Endothelial cell of umbilical vein (primary cell): ENCODE measurements at regions not wholly inside any gene's neighbourhood (a gene's known extent, or its start where the extent isn't known, plus 50 kb on each side); places are given as distances from the start of the nearest gene placed in this dataset.

ENCODE experiments used
- BruUV-seq: library from RNA; stranded (reverse); fragments of 400-500 nt; replicated peaks from 2 replicates; lab custom pipeline; 2021; lab: Mats Ljungman, UMichigan
- CTCF ChIA-PET: fragments of 300-600, 350-600 bp; sonication (Branson Sonifier 250); formaldehyde crosslinking; loops from one replicate; lab custom pipeline; 2021; ENCODE audit warnings: antibody characterized with exemption, inconsistent platforms; lab: Charles Lee
- POLR2A ChIA-PET: fragments of 300-600, 350-600 bp; sonication (Branson Sonifier 250); formaldehyde crosslinking; loops from one replicate; lab custom pipeline; 2021; ENCODE audit warnings: antibody characterized with exemption, inconsistent platforms; lab: Charles Lee
- DNase-seq: peaks from one replicate; pipeline ENCODE4 v3.0.0-alpha.2; 2011; ENCODE audit warnings: low read depth, low spot score
- FAIRE-seq: peaks from 2 replicates; lab custom pipeline; 2011; peaks lifted over from hg19 to GRCh38; lab: Jason Lieb, UNC
- H2AFZ ChIP-seq: 2 replicates; pipeline ENCODE4 v1.6.0; 2012; ENCODE audit warnings: low read depth, low read length, control low read depth, inconsistent platforms
- H3K27ac ChIP-seq: 2 replicates; pipeline ENCODE4 v1.5.1; 2011; ENCODE audit warnings: low read depth, mild to moderate bottlenecking, control low read depth, low read length, moderate library complexity; ENCODE audit not compliant: insufficient read depth
- H3K27me3 ChIP-seq, 2 experiments: 2 replicates each; pipeline versions ENCODE4 v1.6.0 to v1.6.1; 2011; ENCODE audit warnings: low read length in 2 of 2, mixed read lengths in 1 of 2; ENCODE audit not compliant: control insufficient read depth in 2 of 2, insufficient read depth in 2 of 2
- H3K36me3 ChIP-seq, 2 experiments: 2 replicates in 1 of 2; 3 replicates in 1 of 2; pipeline ENCODE4 v1.5.1; 2011; ENCODE audit warnings: low read length in 2 of 2, mild to moderate bottlenecking in 1 of 2, moderate library complexity in 1 of 2; ENCODE audit not compliant: control insufficient read depth in 2 of 2, insufficient read depth in 2 of 2; ENCODE audit errors: extremely low read depth in 1 of 2
- H3K4me1 ChIP-seq: 3 replicates; pipeline ENCODE4 v1.5.1; 2011; ENCODE audit warnings: mild to moderate bottlenecking, low read length; ENCODE audit not compliant: control insufficient read depth, insufficient read depth; ENCODE audit errors: extremely low read depth
- H3K4me2 ChIP-seq: 2 replicates; pipeline ENCODE4 v1.6.1; 2011; ENCODE audit warnings: low read length, control low read depth, mixed read lengths; ENCODE audit not compliant: insufficient read depth
- H3K4me3 ChIP-seq, 3 experiments: fragments of 200-600 bp in 1 of 3; sonication (generic), shearing (Covaris generic) in 1 of 3; replicated peaks in 1 of 3; 2 replicates each; pipeline ENCODE4 v1.5.1; 2011 to 2016; ENCODE audit warnings: control low read depth in 3 of 3, low read length in 3 of 3, mild to moderate bottlenecking in 2 of 3, inconsistent platforms in 1 of 3, low read depth in 1 of 3, moderate library complexity in 1 of 3; ENCODE audit not compliant: insufficient read depth in 1 of 3
- H3K79me2 ChIP-seq: 2 replicates; pipeline ENCODE4 v1.6.0; 2012; ENCODE audit warnings: low read length, inconsistent platforms; ENCODE audit not compliant: control insufficient read depth, insufficient read depth
- H3K9ac ChIP-seq: replicated peaks from 2 replicates; pipeline ENCODE3; 2011; ENCODE audit warnings: low read length, control low read depth; ENCODE audit not compliant: insufficient read depth; ENCODE audit errors: extremely low read depth
- H3K9me1 ChIP-seq: replicated peaks from 3 replicates; pipeline ENCODE4 v1.6.0; 2011; ENCODE audit warnings: mild to moderate bottlenecking, low read length; ENCODE audit not compliant: control insufficient read depth, insufficient read depth; ENCODE audit errors: extremely low read depth
- H3K9me3 ChIP-seq: replicated peaks from 2 replicates; pipeline ENCODE4 v1.5.1; 2012; ENCODE audit warnings: low read length, inconsistent platforms; ENCODE audit not compliant: control insufficient read depth, insufficient read depth
- H4K20me1 ChIP-seq: replicated peaks from 2 replicates; pipeline ENCODE3; 2011; ENCODE audit warnings: mild to moderate bottlenecking, low read length; ENCODE audit not compliant: control insufficient read depth, insufficient read depth; ENCODE audit errors: extremely low read depth
- EZH2 ChIP-seq: IDR thresholded peaks from 2 replicates; pipeline ENCODE4 v1.6.1; 2012; ENCODE audit warnings: borderline replicate concordance, low read depth, mild to moderate bottlenecking, moderate library complexity, low read length, inconsistent platforms; ENCODE audit not compliant: severe bottlenecking
- FOS ChIP-seq: IDR thresholded peaks from 2 replicates; pipeline ENCODE4 v1.6.1; 2011; ENCODE audit warnings: mild to moderate bottlenecking, low read length, moderate library complexity, borderline replicate concordance; ENCODE audit not compliant: insufficient read depth
- GATA2 ChIP-seq: IDR thresholded peaks from 2 replicates; pipeline ENCODE4 v1.7.0; 2011; ENCODE audit warnings: low read depth, mild to moderate bottlenecking, moderate library complexity, mixed read lengths, low read length; ENCODE audit not compliant: insufficient read length, insufficient read depth
- JUN ChIP-seq: IDR thresholded peaks from 2 replicates; pipeline ENCODE4 v1.6.1; 2011; ENCODE audit warnings: borderline replicate concordance, low read depth; ENCODE audit not compliant: insufficient read length, insufficient read depth
- MAX ChIP-seq: IDR thresholded peaks from 2 replicates; pipeline ENCODE4 v1.6.1; 2011; ENCODE audit not compliant: insufficient read depth, insufficient read length
- MYC ChIP-seq: IDR thresholded peaks from one replicate; pipeline ENCODE4 v1.6.1; 2011; ENCODE audit warnings: mild to moderate bottlenecking, low read depth, low read length
- POLR2A ChIP-seq: IDR thresholded peaks from 2 replicates; pipeline ENCODE4 v1.6.1; 2012; ENCODE audit warnings: low read depth, mild to moderate bottlenecking, control low read depth, low read length
- POLR2AphosphoS5 ChIP-seq: IDR thresholded peaks from 2 replicates; pipeline ENCODE4 v1.6.1; 2012; ENCODE audit warnings: low read depth, mild to moderate bottlenecking, control low read depth, low read length, moderate library complexity; ENCODE audit not compliant: insufficient read depth
- dilution Hi-C: fragments of 300-500 bp; cut with MboI; formaldehyde crosslinking; loops from one replicate; pipeline ENCODE4 v1.15.0; 2019; ENCODE audit warnings: low sequenced_read_pairs; ENCODE audit not compliant: extremely low pct_ligation_motif_present
- intact Hi-C: fragments of 100-400 bp; cut with micrococcal nuclease; formaldehyde crosslinking; loops from one replicate; pipeline ENCODE4 v1.10.0; 2022
- TF ChIP-seq, protein P1 (sequence below), 2 donors: IDR thresholded peaks; 1 replicate in 1 of 2; 2 replicates in 1 of 2; pipeline ENCODE4 v1.5.1; 2011; ENCODE audit warnings: low read length in 2 of 2, mild to moderate bottlenecking in 2 of 2, moderate library complexity in 2 of 2, control low read depth in 1 of 2, inconsistent platforms in 1 of 2, low read depth in 1 of 2; ENCODE audit not compliant: insufficient read depth in 1 of 2; ENCODE audit errors: extremely low read depth in 1 of 2

GRCh38 chrX:116827063-116827462, 364.3 kb upstream of the CT83 start:
- FAIRE-seq: no peak
- CTCF ChIA-PET: no interaction called here
- BruUV-seq: no TSS peak

More at GRCh38 chrX:116827063-116827462, 364.3 kb upstream of the CT83 start:
- Histone ChIP-seq H3K4me2 (no peak overlapping the region), H3K36me3 (no peaks in the 10 kb centered on the region), H3K9me3 (no peaks in the 10 kb centered on the region), H3K79me2 (no peaks in the 10 kb centered on the region), H4K20me1 (no peaks in the 10 kb centered on the region), H3K27ac (no peak overlapping the region), H3K4me1 (no peaks in the 10 kb centered on the region), H3K4me3 (no peak overlapping the region), H2AFZ (no peak overlapping the region), H3K27me3 (no peaks in the 10 kb centered on the region), H3K9ac (no peak overlapping the region), H3K9me1 (no peaks in the 10 kb centered on the region)
- POLR2A ChIA-PET: no interaction called here
- dilution Hi-C loops: no loop called here
- intact Hi-C loops: no loop called here
- TF ChIP-seq GATA2 (no peak), MAX (no peak), MYC (no peak), POLR2AphosphoS5 (no peak), JUN (no peak), FOS (no peak), EZH2 (no peak), POLR2A (no peak)
- TF ChIP-seq, protein P1, sequence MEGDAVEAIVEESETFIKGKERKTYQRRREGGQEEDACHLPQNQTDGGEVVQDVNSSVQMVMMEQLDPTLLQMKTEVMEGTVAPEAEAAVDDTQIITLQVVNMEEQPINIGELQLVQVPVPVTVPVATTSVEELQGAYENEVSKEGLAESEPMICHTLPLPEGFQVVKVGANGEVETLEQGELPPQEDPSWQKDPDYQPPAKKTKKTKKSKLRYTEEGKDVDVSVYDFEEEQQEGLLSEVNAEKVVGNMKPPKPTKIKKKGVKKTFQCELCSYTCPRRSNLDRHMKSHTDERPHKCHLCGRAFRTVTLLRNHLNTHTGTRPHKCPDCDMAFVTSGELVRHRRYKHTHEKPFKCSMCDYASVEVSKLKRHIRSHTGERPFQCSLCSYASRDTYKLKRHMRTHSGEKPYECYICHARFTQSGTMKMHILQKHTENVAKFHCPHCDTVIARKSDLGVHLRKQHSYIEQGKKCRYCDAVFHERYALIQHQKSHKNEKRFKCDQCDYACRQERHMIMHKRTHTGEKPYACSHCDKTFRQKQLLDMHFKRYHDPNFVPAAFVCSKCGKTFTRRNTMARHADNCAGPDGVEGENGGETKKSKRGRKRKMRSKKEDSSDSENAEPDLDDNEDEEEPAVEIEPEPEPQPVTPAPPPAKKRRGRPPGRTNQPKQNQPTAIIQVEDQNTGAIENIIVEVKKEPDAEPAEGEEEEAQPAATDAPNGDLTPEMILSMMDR (IDR thresholded peaks at IDR 0.05; ENCODE audit: extremely low read depth in 1 of 2, insufficient read depth in 1 of 2, low read depth in 1 of 2, low read length in 2 of 2): no peak
- no peak for DNase-seq
